ENCODE measurements at regions not wholly inside any gene's neighbourhood (a gene's known extent, or its start where the extent isn't known, plus 50 kb on each side); places are given as distances from the start of the nearest gene placed in this dataset.

- no peak for TF ChIP-seq CTCF (IDR thresholded peaks at IDR 0.05)
- no peak for DNase-seq
- no peak overlapping the region for H3K27ac Mint-ChIP-seq
- peaks cover 5% of the 10 kb centered on the region for H3K9me3 Mint-ChIP-seq
- H3K36me3 Mint-ChIP-seq (ENCODE audit: low read depth): no peaks in the 10 kb centered on the region
- peaks cover 3% of the 10 kb centered on the region for H3K27me3 Mint-ChIP-seq (ENCODE audit: low read depth, poor library complexity)
- no peak overlapping the region for H3K4me3 Mint-ChIP-seq
- H3K4me1 Mint-ChIP-seq: peaks cover 8% of the 10 kb centered on the region
Observed at GRCh38 chr5:74094096-74094781, 468.2 kb downstream of the ARHGEF28 start.

- Mint-ChIP-seq H3K27ac (peak overlapping the region; percentile 39), H3K4me3 (no peak overlapping the region), H3K9me3 (peaks cover 2% of the 10 kb centered on the region), H3K36me3 (ENCODE audit: low read depth) (no peaks in the 10 kb centered on the region), H3K4me1 (peaks cover 8% of the 10 kb centered on the region), H3K27me3 (ENCODE audit: low read depth, poor library complexity) (peaks cover 3% of the 10 kb centered on the region)
- no peak for TF ChIP-seq CTCF (IDR thresholded peaks at IDR 0.05)
- DNase-seq: no peak
Observed at GRCh38 chr5:74093561-74093960, 467.6 kb downstream of the ARHGEF28 start.

- Mint-ChIP-seq H3K4me3 (no peak overlapping the region), H3K27me3 (ENCODE audit: low read depth, poor library complexity) (peaks cover 6% of the 10 kb centered on the region), H3K27ac (no peak overlapping the region), H3K36me3 (ENCODE audit: low read depth) (no peaks in the 10 kb centered on the region), H3K9me3 (no peaks in the 10 kb centered on the region), H3K4me1 (peaks cover 8% of the 10 kb centered on the region)
- TF ChIP-seq CTCF (IDR thresholded peaks at IDR 0.05): no peak
- DNase-seq: no peak
Observed at GRCh38 chr5:74092766-74093165, 466.8 kb downstream of the ARHGEF28 start.

- no peak for TF ChIP-seq CTCF (IDR thresholded peaks at IDR 0.05)
- Mint-ChIP-seq H3K36me3 (ENCODE audit: low read depth) (no peaks in the 10 kb centered on the region), H3K27ac (no peak overlapping the region), H3K27me3 (ENCODE audit: low read depth, poor library complexity) (peaks cover 12% of the 10 kb centered on the region), H3K4me1 (peaks cover 25% of the 10 kb centered on the region), H3K4me3 (no peak overlapping the region), H3K9me3 (no peaks in the 10 kb centered on the region)
- DNase-seq: no peak
Observed at GRCh38 chr5:74085782-74086181, 459.8 kb downstream of the ARHGEF28 start.

GRCh38 chr5:74085186-74085585 is 459.2 kb downstream of the ARHGEF28 start:
- H3K27ac Mint-ChIP-seq: no peak overlapping the region
- H3K9me3 Mint-ChIP-seq: no peaks in the 10 kb centered on the region
- H3K4me3 Mint-ChIP-seq: no peak overlapping the region
- peaks cover 12% of the 10 kb centered on the region for H3K27me3 Mint-ChIP-seq (ENCODE audit: low read depth, poor library complexity)
- H3K4me1 Mint-ChIP-seq: peaks cover 31% of the 10 kb centered on the region
- DNase-seq: no peak
- H3K36me3 Mint-ChIP-seq (ENCODE audit: low read depth): no peaks in the 10 kb centered on the region
- TF ChIP-seq CTCF (IDR thresholded peaks at IDR 0.05): no peak

- no peak overlapping the region for H3K4me3 Mint-ChIP-seq
- H3K9me3 Mint-ChIP-seq: no peaks in the 10 kb centered on the region
- no peak for DNase-seq
- H3K4me1 Mint-ChIP-seq: peaks cover 41% of the 10 kb centered on the region
- H3K27me3 Mint-ChIP-seq (ENCODE audit: low read depth, poor library complexity): peaks cover 8% of the 10 kb centered on the region
- TF ChIP-seq CTCF (IDR thresholded peaks at IDR 0.05): no peak
- H3K36me3 Mint-ChIP-seq (ENCODE audit: low read depth): no peaks in the 10 kb centered on the region
- no peak overlapping the region for H3K27ac Mint-ChIP-seq
Observed at GRCh38 chr5:74083096-74083791, 457.2 kb downstream of the ARHGEF28 start.
